Peyer's patch (tissue), 4 donors: ENCODE measurements at regions not wholly inside any gene's neighbourhood (a gene's known extent, or its start where the extent isn't known, plus 50 kb on each side); places are given as distances from the start of the nearest gene placed in this dataset.

Source experiments
- CTCF ChIP-seq, 6 experiments: fragments of 450-650 bp in 4 of 6; fragments of 200-600 bp in 2 of 6; sonication (generic) in 1 of 6; IDR thresholded peaks; one replicate each; pipeline ENCODE4 v1.5.1; 2017 to 2019; ENCODE audit warnings: antibody characterized with exemption in 6 of 6, mild to moderate bottlenecking in 3 of 6, moderate library complexity in 1 of 6
- POLR2A ChIP-seq, 2 donors: fragments of 450-650 bp; IDR thresholded peaks; one replicate each; pipeline ENCODE4 v1.5.1; 2017; ENCODE audit warnings: antibody characterized with exemption in 2 of 2, mild to moderate bottlenecking in 2 of 2, moderate library complexity in 2 of 2

DNA sequence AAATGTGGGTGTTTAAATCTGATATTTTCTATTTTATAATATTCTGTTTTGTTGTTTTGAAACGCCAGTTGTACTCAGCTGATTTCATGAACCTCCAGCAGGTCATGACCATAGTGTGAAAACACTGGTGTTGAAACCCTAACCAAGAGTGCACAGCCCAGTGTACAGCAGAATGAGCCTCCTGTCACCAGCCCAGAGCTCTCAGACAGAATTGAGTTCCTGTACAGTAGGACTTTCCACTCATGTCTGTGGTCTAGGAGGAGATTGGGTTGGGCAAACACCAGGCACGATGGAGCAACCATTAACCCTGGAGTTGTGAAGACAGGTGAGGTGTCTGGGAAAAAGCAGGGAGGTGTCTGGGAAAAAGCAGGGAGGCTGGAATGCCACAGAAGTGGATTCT lies 908.8 kb downstream of the VRK1 start:
- no peak for TF ChIP-seq CTCF (IDR thresholded peaks at IDR 0.05)
- no peak for TF ChIP-seq POLR2A (IDR thresholded peaks at IDR 0.05)
